ENCODE measurements at regions not wholly inside any gene's neighbourhood (a gene's known extent, or its start where the extent isn't known, plus 50 kb on each side); places are given as distances from the start of the nearest gene placed in this dataset.
"Not testable (repeated sequence)": the region's sequence is repeated elsewhere in the genome, so short reads cannot be mapped to it uniquely, and the experiment has no call there.

DNA sequence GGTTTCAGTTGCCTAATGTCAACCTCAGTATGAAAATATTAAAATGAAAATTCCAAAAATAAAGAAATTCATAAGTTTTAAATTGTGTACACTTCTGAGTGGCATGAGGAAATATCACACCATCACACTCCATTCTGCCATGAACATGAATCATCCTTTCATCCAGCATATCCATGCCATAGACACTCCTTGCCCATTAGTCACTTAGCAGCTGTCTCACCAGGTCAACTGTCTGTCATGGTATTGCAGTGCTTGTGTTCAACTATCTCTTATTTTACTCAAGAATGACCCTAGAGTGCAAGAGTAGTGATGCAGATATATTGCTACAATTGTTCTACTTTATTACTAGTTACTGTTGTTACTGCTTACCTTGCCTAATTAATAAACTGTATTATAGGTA is 712.4 kb downstream of the EPHA7 start:
- no peaks in the 10 kb centered on the region for H3K9me3 ChIP-seq (ENCODE audit: control insufficient read depth, low read length, poor library complexity, severe bottlenecking)
- no peaks in the 10 kb centered on the region for H3K36me3 Mint-ChIP-seq (ENCODE audit: low read depth)
- DNase-seq (no peak), ATAC-seq (no peak)
- H3K27me3 Mint-ChIP-seq = no peaks in the 10 kb centered on the region
- H3K4me3 Mint-ChIP-seq = no peak overlapping the region
- H3K4me1 Mint-ChIP-seq = no peaks in the 10 kb centered on the region
- H3K27ac Mint-ChIP-seq = no peak overlapping the region

GRCh38 chr6:92701425-92702096 is 717.8 kb downstream of the EPHA7 start:
- DNase-seq (no peak), ATAC-seq (no peak)
- no peak overlapping the region for H3K27ac Mint-ChIP-seq
- no peaks in the 10 kb centered on the region for H3K36me3 Mint-ChIP-seq (ENCODE audit: low read depth)
- H3K9me3 ChIP-seq (ENCODE audit: control insufficient read depth, low read length, poor library complexity, severe bottlenecking) = no peaks in the 10 kb centered on the region
- no peak overlapping the region for H3K4me3 Mint-ChIP-seq
- H3K27me3 Mint-ChIP-seq = no peaks in the 10 kb centered on the region
- H3K4me1 Mint-ChIP-seq = no peaks in the 10 kb centered on the region

- DNase-seq (no peak), ATAC-seq (no peak)
- no peak overlapping the region for H3K4me3 Mint-ChIP-seq
- H3K4me1 Mint-ChIP-seq = no peaks in the 10 kb centered on the region
- H3K27me3 Mint-ChIP-seq = no peaks in the 10 kb centered on the region
- H3K27ac Mint-ChIP-seq = no peak overlapping the region
- H3K36me3 Mint-ChIP-seq (ENCODE audit: low read depth) = no peaks in the 10 kb centered on the region
- H3K9me3 ChIP-seq (ENCODE audit: control insufficient read depth, low read length, poor library complexity, severe bottlenecking) = no peaks in the 10 kb centered on the region
Observed at GRCh38 chr6:92700411-92700810, 718.9 kb downstream of the EPHA7 start.

DNA sequence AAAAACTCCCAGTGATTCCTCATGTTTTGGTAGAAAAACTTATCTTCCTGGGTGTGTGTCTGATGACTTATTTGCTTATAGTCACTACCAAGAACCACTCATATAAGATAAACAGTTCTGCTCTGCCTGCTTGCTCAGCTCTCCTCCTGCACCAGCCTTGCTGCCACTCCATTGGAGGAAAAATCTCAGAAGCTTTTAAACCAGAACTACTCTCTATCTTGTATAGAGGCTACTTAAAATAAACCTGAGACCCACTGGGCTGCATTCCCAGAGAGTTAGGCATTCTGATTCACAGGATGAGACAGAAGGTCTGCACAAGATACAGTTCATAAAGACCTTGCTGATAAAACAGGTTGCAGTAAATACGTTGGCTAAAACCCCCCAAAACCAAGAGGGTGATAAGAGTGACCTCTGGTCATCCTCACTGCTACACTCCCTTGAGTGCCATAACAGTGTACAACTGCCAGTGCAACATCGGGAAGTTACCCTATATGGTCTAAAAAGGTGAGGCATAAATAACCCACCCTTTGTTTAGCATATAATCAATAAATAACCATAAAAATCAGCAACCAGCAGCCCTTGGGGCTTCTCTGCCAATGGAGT is 728.3 kb downstream of the EPHA7 start:
- no peak overlapping the region for H3K4me3 Mint-ChIP-seq
- no peaks in the 10 kb centered on the region for H3K4me1 Mint-ChIP-seq
- H3K27me3 Mint-ChIP-seq = no peaks in the 10 kb centered on the region
- H3K36me3 Mint-ChIP-seq (ENCODE audit: low read depth) = no peaks in the 10 kb centered on the region
- ATAC-seq (no peak), DNase-seq (no peak)
- no peak overlapping the region for H3K27ac Mint-ChIP-seq
- H3K9me3 ChIP-seq (ENCODE audit: control insufficient read depth, low read length, poor library complexity, severe bottlenecking) = no peaks in the 10 kb centered on the region

DNA sequence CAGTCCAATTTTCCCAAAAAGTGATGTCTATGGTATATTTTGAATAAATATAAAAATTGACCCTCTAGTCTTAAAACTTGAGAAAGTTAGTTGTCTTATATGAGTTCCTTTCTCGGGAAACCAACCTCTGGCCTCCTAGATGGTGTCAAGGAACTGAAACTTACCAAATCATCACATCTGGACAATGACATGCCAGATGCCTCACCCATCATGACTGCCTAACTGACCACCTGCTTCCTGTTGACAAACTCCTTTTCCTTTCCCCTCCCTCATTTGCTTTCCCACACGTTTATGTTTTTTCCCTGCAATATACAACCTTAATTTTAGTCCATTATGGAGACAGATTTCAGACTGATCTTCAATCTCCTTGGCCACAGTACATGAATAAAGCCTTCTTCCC is 731.0 kb downstream of the EPHA7 start:
- no peaks in the 10 kb centered on the region for H3K9me3 ChIP-seq (ENCODE audit: control insufficient read depth, low read length, poor library complexity, severe bottlenecking)
- DNase-seq = no peak
- Mint-ChIP-seq H3K4me1 (no peaks in the 10 kb centered on the region), H3K36me3 (ENCODE audit: low read depth) (no peaks in the 10 kb centered on the region), H3K27me3 (no peaks in the 10 kb centered on the region), H3K27ac (no peak overlapping the region), H3K4me3 (no peak overlapping the region)
- ATAC-seq = no peak

DNA sequence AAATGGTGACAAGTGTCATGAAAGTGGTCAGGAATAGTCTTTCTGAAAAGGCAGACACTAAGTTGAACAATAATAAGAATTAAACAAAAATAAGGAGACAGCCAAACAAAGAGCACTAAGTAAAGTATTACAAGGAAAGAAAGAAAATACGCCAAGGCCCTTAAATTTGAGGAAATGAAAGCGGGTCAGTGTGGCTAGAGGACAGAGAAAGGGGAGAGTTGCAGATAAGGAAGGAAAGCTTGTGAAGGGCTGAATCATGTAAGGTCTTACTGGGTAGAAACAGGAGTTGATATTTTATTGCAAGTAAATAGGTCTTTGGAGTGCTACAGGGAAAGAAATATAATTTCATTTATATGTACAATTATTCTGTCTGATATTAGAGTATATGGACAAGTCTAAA is 732.1 kb downstream of the EPHA7 start:
- Mint-ChIP-seq H3K27me3 (no peaks in the 10 kb centered on the region), H3K36me3 (ENCODE audit: low read depth) (no peaks in the 10 kb centered on the region), H3K27ac (no peak overlapping the region), H3K4me3 (no peak overlapping the region), H3K4me1 (no peaks in the 10 kb centered on the region)
- H3K9me3 ChIP-seq (ENCODE audit: control insufficient read depth, low read length, poor library complexity, severe bottlenecking) = no peaks in the 10 kb centered on the region
- ATAC-seq (no peak), DNase-seq (no peak)

DNA sequence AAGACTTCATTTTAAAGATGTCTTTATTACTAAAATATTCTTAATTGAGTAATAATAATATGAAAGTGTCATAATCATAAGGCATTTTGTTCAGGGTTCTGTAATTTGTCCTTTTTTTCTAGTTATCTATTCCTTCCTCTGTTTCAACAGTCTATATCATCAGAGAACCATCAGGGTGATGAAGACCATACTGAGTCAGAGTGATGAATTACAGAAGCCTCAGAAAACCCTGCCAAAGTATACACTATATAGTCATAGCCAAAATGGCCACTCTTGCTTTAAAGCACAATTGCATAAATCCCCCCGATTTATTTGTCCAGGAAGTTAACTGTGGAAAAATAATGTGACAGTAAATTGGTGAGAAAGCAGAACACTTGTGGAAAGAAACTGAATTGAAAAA is 735.0 kb downstream of the EPHA7 start:
- no peak for DNase-seq
- no peak for ATAC-seq
- Mint-ChIP-seq H3K27me3 (no peaks in the 10 kb centered on the region), H3K4me1 (no peaks in the 10 kb centered on the region), H3K36me3 (ENCODE audit: low read depth) (no peaks in the 10 kb centered on the region), H3K4me3 (no peak overlapping the region), H3K27ac (no peak overlapping the region)
- H3K9me3 ChIP-seq (ENCODE audit: control insufficient read depth, low read length, poor library complexity, severe bottlenecking) = no peaks in the 10 kb centered on the region

DNA sequence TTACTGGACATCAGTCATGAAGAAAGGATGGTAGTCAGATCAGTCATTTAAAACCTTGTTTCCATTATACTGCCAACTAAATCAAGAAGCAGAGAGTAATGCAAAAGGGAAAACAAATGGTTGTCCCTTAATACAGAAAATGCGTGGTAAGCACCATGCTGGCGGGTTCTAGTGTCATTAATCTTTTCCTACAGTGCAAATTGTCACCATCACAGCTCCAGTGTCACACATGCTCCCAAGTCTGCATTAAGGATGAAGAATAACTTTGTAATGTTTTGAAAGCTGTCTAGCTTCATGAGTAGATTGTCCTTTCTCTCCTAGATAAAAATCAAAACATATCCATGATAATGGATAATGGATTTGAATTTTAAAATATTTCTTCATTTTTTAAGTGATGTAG is 735.6 kb downstream of the EPHA7 start:
- Mint-ChIP-seq H3K4me3 (no peak overlapping the region), H3K27me3 (no peaks in the 10 kb centered on the region), H3K36me3 (ENCODE audit: low read depth) (no peaks in the 10 kb centered on the region), H3K27ac (no peak overlapping the region), H3K4me1 (no peaks in the 10 kb centered on the region)
- ATAC-seq (no peak), DNase-seq (no peak)
- no peaks in the 10 kb centered on the region for H3K9me3 ChIP-seq (ENCODE audit: control insufficient read depth, low read length, poor library complexity, severe bottlenecking)

GRCh38 chr6:92682516-92683398 is 736.6 kb downstream of the EPHA7 start:
- H3K27me3 Mint-ChIP-seq = no peaks in the 10 kb centered on the region
- H3K4me3 Mint-ChIP-seq = no peak overlapping the region

DNA sequence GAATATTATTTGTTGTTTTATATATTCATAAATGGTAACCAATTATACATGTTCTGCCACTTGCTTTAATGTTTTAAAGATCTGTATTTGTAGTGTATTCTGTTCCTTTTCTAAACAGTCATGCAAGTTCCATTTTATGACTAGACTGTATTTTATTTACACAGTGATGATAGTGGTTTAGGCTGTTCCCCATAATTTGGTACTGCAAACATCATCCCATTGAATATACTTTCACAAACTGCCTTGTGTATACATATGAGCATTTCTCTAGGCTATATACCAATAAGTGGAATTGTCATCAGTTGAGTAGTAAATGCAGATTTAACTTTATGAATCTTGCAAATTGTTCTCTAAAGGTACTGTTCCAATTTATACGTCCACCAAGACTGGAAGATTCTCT is 738.0 kb downstream of the EPHA7 start:
- ATAC-seq (no peak), DNase-seq (no peak)
- Mint-ChIP-seq H3K36me3 (ENCODE audit: low read depth) (no peaks in the 10 kb centered on the region), H3K4me1 (no peaks in the 10 kb centered on the region), H3K27me3 (no peaks in the 10 kb centered on the region), H3K27ac (no peak overlapping the region), H3K4me3 (no peak overlapping the region)
- no peaks in the 10 kb centered on the region for H3K9me3 ChIP-seq (ENCODE audit: control insufficient read depth, low read length, poor library complexity, severe bottlenecking)

More at GRCh38 chr6:92682516-92683398, 736.6 kb downstream of the EPHA7 start:
- no peak for DNase-seq
- no peaks in the 10 kb centered on the region for H3K9me3 ChIP-seq (ENCODE audit: control insufficient read depth, low read length, poor library complexity, severe bottlenecking)
- no peaks in the 10 kb centered on the region for H3K36me3 Mint-ChIP-seq (ENCODE audit: low read depth)
- no peak for ATAC-seq
- no peak overlapping the region for H3K27ac Mint-ChIP-seq
- H3K4me1 Mint-ChIP-seq = no peaks in the 10 kb centered on the region

DNA sequence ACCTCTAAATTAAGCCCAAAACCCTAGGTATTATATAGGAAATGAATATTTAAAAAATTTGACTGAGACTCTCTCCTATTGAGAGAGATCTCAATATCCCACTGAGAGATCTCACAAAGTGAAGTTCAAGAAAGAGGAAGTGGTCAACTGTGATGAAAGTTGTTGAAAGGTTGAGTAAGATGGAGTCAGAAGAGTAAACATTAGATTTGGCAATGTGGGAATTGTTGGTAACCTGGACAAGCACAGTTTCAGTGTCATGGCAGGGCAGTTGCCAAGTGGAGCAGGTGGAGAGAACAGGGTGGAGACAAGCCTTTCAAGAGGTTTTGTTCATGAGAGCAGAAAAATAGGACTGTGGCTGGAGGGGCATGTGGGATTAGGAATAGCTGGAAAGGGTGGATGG is 747.9 kb downstream of the EPHA7 start:
- not testable (repeated sequence) for H3K9me3 ChIP-seq (ENCODE audit: control insufficient read depth, low read length, poor library complexity, severe bottlenecking); H3K4me1 Mint-ChIP-seq; DNase-seq; H3K4me3 Mint-ChIP-seq; H3K36me3 Mint-ChIP-seq (ENCODE audit: low read depth); ATAC-seq; H3K27me3 Mint-ChIP-seq; H3K27ac Mint-ChIP-seq

- no peak overlapping the region for H3K4me3 Mint-ChIP-seq
- no peak overlapping the region for H3K27ac Mint-ChIP-seq
- ATAC-seq (no peak), DNase-seq (no peak)
- no peaks in the 10 kb centered on the region for H3K36me3 Mint-ChIP-seq (ENCODE audit: low read depth)
- no peaks in the 10 kb centered on the region for H3K27me3 Mint-ChIP-seq
- no peaks in the 10 kb centered on the region for H3K4me1 Mint-ChIP-seq
- no peaks in the 10 kb centered on the region for H3K9me3 ChIP-seq (ENCODE audit: control insufficient read depth, low read length, poor library complexity, severe bottlenecking)
Observed at GRCh38 chr6:92667843-92668242, 751.5 kb downstream of the EPHA7 start.

DNA sequence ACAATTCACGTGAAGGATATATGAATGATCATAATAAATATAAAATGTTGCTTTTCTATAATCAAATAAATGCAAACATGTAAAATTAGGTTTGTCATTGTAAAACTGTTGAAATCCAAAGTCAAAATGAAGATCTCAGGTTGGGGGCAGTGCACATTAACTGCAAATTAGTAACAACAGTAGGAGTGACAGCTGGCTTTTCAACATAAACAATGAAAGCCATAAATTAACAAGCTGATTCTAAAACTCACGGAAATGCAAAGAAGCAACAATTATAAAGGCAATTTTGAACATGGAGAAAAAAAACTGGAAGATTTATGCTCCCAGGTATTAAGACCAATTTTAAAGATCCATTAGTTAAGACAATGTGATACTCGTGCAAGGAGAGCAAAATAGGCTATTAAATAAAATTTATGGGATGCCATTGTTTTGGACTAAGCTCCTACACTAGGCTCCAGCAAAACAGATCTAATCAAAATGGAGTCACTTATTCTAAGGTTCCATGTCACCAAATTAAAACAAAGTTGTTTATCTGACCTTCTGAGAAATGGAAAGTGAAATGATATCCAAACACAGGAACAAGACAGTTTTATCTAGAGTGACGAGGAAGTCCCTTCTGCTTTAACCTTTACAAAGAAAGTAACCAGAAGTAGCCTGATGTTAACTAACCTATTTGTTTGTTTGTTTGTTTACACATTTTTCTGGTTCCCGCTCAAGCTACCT is 770.8 kb downstream of the EPHA7 start:
- DNase-seq (no peak), ATAC-seq (no peak)
- no peak overlapping the region for H3K4me3 Mint-ChIP-seq
- H3K9me3 ChIP-seq (ENCODE audit: control insufficient read depth, low read length, poor library complexity, severe bottlenecking) = no peaks in the 10 kb centered on the region
- H3K27ac Mint-ChIP-seq = no peak overlapping the region
- H3K4me1 Mint-ChIP-seq = no peaks in the 10 kb centered on the region
- H3K36me3 Mint-ChIP-seq (ENCODE audit: low read depth) = no peaks in the 10 kb centered on the region
- no peaks in the 10 kb centered on the region for H3K27me3 Mint-ChIP-seq
